Fibroblast of skin of left biceps (primary cell): ENCODE measurements at regions not wholly inside any gene's neighbourhood (a gene's known extent, or its start where the extent isn't known, plus 50 kb on each side); places are given as distances from the start of the nearest gene placed in this dataset.
"Not testable (repeated sequence)": the region's sequence is repeated elsewhere in the genome, so short reads cannot be mapped to it uniquely, and the experiment has no call there.

Experiments used
- DNase-seq, 2 experiments: peaks; one replicate each; pipeline ENCODE4 v3.0.0-alpha.2; 2013; ENCODE audit warnings: low read depth in 2 of 2

GRCh38 chr3:102036017-102036416 is 186.7 kb downstream of the NFKBIZ start:
- DNase-seq: no peak

DNA sequence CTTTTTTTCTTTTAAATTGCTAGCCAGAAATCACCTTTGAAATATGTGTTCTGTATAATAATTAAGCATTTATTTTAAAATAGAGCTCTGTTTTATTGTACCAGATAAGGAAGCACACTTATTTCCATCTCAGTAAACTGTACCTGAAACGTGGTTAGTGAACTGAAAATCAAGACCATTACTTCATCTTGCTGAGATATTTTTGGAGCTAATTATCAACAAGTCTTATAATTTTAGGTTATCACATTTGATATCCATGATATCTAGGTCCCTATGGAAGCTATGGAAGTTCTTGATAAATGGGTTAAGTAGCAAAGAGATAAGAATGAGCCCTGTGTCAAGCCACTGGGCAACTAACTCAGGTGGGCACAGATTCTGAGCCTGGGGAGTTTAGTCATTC is 187.2 kb downstream of the NFKBIZ start:
- DNase-seq: no peak

DNA sequence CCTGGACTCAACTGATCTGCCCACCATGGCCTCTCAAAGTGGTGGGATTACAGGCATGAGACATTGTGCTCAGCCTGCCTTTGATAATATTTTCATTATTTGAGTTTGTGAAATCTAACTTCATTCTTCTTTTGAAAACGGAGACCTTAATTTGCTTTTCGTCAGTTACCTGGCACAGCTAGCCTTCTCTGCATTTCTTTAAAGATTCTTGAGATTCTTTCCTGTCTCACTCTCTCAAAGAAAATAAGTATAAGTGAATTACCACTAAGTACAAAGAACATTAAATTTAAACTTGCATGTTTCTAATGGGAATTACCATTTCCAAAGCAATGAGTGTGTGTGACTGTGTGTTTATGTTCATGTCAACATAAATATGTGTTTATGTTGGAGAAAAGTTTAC is 187.9 kb downstream of the NFKBIZ start:
- DNase-seq: peak; percentile 8 to 14

- DNase-seq: no peak
These were observed 188.5 kb downstream of the NFKBIZ start for GRCh38 chr3:102037791-102038190.

- no peak for DNase-seq
These were observed 189.3 kb downstream of the NFKBIZ start for GRCh38 chr3:102038477-102039142.

DNA sequence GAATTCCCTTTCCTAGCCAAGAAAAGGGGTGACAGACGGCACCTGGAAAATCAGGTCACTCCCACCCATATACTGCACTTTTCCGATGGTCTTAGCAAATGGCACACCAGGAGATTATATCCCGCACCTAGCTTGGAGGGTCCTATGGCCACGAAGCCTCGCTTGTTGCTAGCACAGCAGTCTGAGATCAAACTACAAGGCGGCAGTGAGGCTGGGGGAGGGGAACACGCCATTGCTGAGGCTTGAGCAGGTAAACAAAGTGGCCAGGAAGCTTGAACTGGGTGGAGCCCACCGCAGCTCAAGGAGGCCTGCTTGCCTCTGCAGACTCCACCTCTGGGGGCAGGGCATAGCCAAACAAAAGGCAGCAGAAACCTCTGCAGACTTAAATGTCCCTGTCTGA is 190.8 kb downstream of the NFKBIZ start:
- not testable (repeated sequence) for DNase-seq

- DNase-seq: peak in 1 of 2 experiments; percentile 18
These were observed 204.2 kb downstream of the NFKBIZ start for GRCh38 chr3:102053375-102053989.

DNA sequence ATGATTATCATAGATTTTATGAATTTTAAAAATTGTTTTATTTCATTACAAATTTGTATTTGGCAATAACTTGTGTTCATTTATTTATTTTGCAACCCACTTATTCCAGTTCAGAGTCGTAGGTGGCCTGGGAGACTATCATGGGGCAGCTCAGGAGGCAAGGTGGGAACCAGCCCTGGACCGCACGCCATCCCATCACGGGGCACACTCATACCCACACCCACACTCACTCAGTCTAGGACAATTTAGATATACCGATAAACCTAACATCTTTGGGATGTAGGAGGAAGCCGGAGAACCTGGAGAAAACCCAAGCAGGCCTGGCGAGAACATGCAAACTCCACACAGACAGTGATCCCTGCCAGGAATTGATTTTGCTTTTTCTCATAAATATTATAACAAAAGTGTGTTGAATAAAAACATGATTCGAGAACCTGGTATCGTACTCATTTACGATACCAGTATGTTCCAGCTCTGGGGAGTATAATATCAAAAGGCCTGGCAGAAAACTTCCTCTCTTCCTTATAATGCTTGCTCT is 205.3 kb downstream of the NFKBIZ start:
- no peak for DNase-seq

GRCh38 chr3:102057781-102058421 is 208.6 kb downstream of the NFKBIZ start:
- DNase-seq: no peak

DNA sequence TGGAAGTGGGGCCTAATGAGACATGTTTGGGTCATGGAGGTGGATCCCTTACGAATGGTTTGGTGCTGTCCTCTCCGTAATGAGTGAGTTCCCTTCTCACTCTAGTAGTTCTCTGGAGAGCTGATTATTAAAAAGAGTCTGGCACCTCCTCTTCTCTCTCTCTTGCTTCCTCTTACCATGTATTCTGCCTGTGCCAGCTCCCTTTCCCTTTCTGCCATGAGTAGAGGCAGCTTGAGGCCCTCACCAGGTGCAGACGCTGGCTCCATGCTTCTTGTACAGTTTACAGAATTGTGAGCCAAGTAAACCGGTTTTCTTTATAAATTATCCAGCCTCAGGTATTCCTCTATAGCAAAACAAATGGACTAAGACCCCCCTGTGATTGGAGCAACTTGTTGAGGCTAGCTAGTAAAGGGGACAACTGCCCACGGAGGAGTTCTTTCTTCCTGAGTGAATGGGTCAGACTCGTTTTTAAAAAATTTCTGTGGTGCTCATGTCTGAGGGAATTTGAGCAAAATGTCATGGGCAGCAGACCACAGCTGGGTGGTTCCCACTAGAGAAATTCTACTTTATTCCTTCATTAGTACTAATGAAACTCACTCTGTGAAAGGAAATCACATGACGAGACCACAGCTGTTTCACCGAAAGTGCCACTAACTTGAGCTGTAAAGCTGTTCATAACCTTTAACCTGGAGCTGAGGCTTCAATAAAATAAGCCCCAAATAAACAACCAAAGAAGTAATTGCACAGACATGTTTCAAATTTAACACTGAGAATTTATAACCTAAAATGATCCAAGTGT is 210.0 kb downstream of the NFKBIZ start:
- no peak for DNase-seq

DNA sequence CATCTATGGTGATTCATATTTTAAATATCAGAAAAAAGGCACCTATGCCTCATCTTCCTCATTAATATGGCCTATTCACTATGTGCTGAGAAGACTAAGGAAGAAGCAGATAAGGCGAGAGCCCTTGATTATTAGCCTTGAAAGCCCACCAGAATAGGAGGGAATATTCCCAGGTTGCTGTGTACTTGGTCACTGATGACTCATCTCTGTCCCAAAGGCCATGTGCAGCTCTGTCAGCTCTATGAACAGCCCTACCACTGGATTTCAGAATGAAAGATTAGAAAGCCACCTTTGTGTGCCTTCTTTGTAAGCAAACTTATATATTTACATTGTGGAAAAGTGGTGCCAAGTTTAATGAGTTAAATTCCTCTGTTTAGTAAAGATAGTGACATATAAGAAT is 211.5 kb downstream of the NFKBIZ start:
- DNase-seq: no peak

- no peak for DNase-seq
These were observed 214.3 kb downstream of the NFKBIZ start for GRCh38 chr3:102063572-102063971.

GRCh38 chr3:102066470-102066869 is 217.2 kb downstream of the NFKBIZ start:
- no peak for DNase-seq

GRCh38 chr3:102068327-102068726 is 219.0 kb downstream of the NFKBIZ start:
- no peak for DNase-seq

DNA sequence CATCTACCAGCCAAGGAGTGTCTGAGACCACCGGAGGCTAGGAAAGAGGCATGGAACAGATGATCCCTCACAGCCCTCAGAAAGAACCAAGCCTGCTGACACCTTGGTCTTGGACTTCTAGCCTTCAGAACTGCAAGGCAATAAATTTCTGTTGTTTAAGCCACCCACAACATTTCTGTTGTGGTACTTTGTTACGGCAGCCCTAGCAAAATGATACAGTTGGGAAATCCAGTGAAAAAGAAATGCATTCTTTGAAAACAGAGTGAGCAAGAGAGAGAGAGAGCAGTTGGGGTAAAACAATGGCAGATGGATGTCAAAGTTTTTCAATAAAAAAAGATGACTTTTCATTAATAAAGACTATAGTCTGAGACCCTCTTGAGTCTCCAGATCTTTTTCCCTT is 219.4 kb downstream of the NFKBIZ start:
- no peak for DNase-seq

GRCh38 chr3:102069211-102069662 is 219.9 kb downstream of the NFKBIZ start:
- peak in 1 of 2 experiments; percentile 39 for DNase-seq

GRCh38 chr3:102074946-102075345 is 225.6 kb downstream of the NFKBIZ start:
- DNase-seq: no peak

DNA sequence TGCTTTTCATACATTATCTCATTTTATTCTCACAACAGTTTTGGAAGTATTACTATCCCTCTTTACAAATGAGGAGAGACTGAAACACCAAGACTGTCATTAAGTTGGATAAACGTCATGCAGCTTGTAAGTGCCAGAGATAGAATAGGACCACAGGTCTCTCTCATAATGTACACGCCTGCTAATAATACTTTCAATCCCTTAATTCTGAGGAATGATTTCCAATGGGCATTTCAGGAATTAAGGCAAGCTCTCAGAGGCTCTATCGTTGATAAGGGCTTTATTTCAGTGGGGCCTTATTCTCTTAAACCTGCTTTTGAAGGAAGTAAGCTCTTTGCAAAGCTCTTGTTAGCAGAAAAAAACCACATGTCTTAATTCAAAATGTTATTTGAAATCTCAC is 229.1 kb downstream of the NFKBIZ start:
- no peak for DNase-seq

DNA sequence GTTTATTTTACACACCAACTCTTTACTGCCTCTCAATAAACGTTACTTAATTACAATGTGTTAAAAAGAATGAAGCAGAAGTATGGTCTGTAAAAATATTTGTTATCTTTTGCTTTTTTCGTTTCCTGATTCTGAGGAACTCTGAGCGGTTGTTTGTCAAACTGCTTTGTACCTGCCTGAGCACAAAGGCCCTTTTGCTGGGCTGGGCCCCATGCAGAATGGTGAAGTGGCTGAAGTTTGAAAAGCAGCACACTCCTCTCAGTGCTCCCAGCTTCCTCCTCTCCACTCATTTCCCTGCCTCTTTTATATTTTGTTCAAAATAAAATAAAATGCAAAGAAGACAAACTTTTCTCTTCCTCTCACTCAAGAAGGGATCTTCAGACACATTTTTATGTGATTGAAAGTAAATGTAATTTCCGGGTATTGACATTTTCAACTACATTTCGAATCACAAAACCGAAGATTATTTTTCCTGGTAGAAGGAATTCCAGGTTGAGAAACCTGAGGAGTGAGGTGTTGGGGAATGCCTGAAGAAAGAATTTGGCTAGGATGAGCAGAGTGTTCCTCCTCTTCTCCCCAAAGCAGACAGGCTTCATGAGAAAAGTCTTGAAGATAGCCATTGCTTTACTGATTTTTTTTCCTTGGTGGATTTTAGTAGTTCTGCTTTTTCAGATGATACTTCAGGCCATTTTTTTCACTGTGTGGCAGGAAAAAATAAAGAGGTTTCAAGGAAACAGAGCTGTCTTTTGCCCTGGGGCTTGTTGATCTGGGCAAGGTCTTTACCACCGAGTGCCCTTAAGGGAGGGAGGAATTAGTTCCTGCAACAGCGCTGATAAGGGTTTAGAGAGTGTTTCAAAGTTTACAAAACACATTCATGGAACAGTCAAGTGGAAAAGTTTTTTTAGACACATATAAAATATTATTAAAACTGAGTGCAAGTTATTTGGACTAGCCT is 229.8 kb downstream of the NFKBIZ start:
- DNase-seq: no peak

- no peak for DNase-seq
These were observed 230.5 kb downstream of the NFKBIZ start for GRCh38 chr3:102079809-102080197.
